ENCODE measurements at regions not wholly inside any gene's neighbourhood (a gene's known extent, or its start where the extent isn't known, plus 50 kb on each side); places are given as distances from the start of the nearest gene placed in this dataset.

- intact Hi-C loops (cut with DNase I) = no loop called here
- H3K36me3 ChIP-seq (ENCODE audit: control insufficient read depth in 2 of 3, insufficient read depth in 3 of 3, low read length in 3 of 3) = no peaks in the 10 kb centered on the region
- H3K9me3 ChIP-seq (ENCODE audit: control insufficient read depth in 2 of 3, insufficient read depth in 1 of 3, low read length in 3 of 3) = no peaks in the 10 kb centered on the region
- DNase-seq (no peak), FAIRE-seq (no peak)
- TF ChIP-seq CTCF (IDR thresholded peaks at IDR 0.05; ENCODE audit: borderline replicate concordance, extremely low read depth, insufficient read depth) = no peak
- H3K9ac ChIP-seq (ENCODE audit: low read length in 3 of 3) = no peak overlapping the region
- no peaks in the 10 kb centered on the region for H3K27me3 ChIP-seq (ENCODE audit: control insufficient read depth, insufficient read depth, low read length)
- H3K4me1 ChIP-seq (ENCODE audit: control insufficient read depth in 2 of 3, insufficient read depth in 2 of 3, low read depth in 1 of 3, low read length in 3 of 3) = no peaks in the 10 kb centered on the region
- no peak overlapping the region for H3K27ac ChIP-seq (ENCODE audit: low read depth in 2 of 2, low read length in 2 of 2)
- H3K4me3 ChIP-seq (ENCODE audit: low read length in 3 of 3) = no peak overlapping the region
These were observed 136.4 kb upstream of the APCDD1 start for GRCh38 chr18:10317864-10318690.

- Histone ChIP-seq H3K9ac (ENCODE audit: low read length in 3 of 3) (no peak overlapping the region), H3K9me3 (ENCODE audit: control insufficient read depth in 2 of 3, insufficient read depth in 1 of 3, low read length in 3 of 3) (no peaks in the 10 kb centered on the region), H3K27ac (ENCODE audit: low read depth in 2 of 2, low read length in 2 of 2) (no peak overlapping the region), H3K36me3 (ENCODE audit: control insufficient read depth in 2 of 3, insufficient read depth in 3 of 3, low read length in 3 of 3) (no peaks in the 10 kb centered on the region), H3K4me1 (ENCODE audit: control insufficient read depth in 2 of 3, insufficient read depth in 2 of 3, low read depth in 1 of 3, low read length in 3 of 3) (no peaks in the 10 kb centered on the region), H3K4me3 (ENCODE audit: low read length in 3 of 3) (no peak overlapping the region), H3K27me3 (ENCODE audit: control insufficient read depth, insufficient read depth, low read length) (no peaks in the 10 kb centered on the region)
- no peak for FAIRE-seq
- intact Hi-C loops (cut with DNase I) = no loop called here
- no peak for DNase-seq
- no peak for TF ChIP-seq CTCF (IDR thresholded peaks at IDR 0.05; ENCODE audit: borderline replicate concordance, extremely low read depth, insufficient read depth)
These were observed 135.8 kb upstream of the APCDD1 start for GRCh38 chr18:10318691-10318970.

GRCh38 chr18:10319026-10319425, 135.4 kb upstream of the APCDD1 start:
- Histone ChIP-seq H3K27ac (ENCODE audit: low read depth in 2 of 2, low read length in 2 of 2) (no peak overlapping the region), H3K4me1 (ENCODE audit: control insufficient read depth in 2 of 3, insufficient read depth in 2 of 3, low read depth in 1 of 3, low read length in 3 of 3) (no peaks in the 10 kb centered on the region), H3K36me3 (ENCODE audit: control insufficient read depth in 2 of 3, insufficient read depth in 3 of 3, low read length in 3 of 3) (no peaks in the 10 kb centered on the region), H3K9me3 (ENCODE audit: control insufficient read depth in 2 of 3, insufficient read depth in 1 of 3, low read length in 3 of 3) (no peaks in the 10 kb centered on the region), H3K27me3 (ENCODE audit: control insufficient read depth, insufficient read depth, low read length) (no peaks in the 10 kb centered on the region), H3K4me3 (ENCODE audit: low read length in 3 of 3) (no peak overlapping the region), H3K9ac (ENCODE audit: low read length in 3 of 3) (no peak overlapping the region)
- TF ChIP-seq CTCF (IDR thresholded peaks at IDR 0.05; ENCODE audit: borderline replicate concordance, extremely low read depth, insufficient read depth) = no peak
- DNase-seq (no peak), FAIRE-seq (no peak)
- intact Hi-C loops (cut with DNase I) = no loop called here

Data from kidney (tissue), 13 donors.